Astrocyte (in vitro differentiated cells and primary cell): ENCODE measurements at regions not wholly inside any gene's neighbourhood (a gene's known extent, or its start where the extent isn't known, plus 50 kb on each side); places are given as distances from the start of the nearest gene placed in this dataset.

Experiments
- EZH2 ChIP-seq: IDR thresholded peaks from 2 replicates; pipeline ENCODE4 v1.6.1; 2012; ENCODE audit warnings: mild to moderate bottlenecking, low read length, inconsistent platforms; ENCODE audit not compliant: insufficient read depth
- TF ChIP-seq, protein P1 (sequence below): IDR thresholded peaks from 2 replicates; pipeline ENCODE4 v1.5.1; 2011; ENCODE audit warnings: low read depth, mild to moderate bottlenecking, inconsistent platforms, low read length, moderate library complexity; ENCODE audit not compliant: insufficient read depth

DNA sequence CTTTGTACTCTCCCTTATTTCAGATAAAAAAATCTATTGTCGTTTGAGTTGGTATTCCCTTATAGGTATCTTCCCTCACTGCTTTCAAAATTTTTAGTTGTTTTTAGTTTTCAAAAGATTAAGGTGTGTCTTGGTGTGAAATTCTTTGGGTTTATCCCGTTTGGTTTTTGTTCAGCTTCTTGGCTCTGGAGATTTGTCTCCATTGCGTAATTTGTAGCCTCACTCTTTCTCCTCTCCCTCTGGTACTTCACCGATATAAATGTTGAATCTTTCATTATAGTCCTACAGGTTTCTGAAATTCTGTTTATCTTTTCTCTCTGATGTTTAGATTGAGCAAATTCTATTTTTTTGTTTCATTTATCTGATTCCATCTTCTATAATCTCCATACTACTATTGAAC, 113.8 kb upstream of the HS6ST1 start:
- TF ChIP-seq EZH2, result no peak
- TF ChIP-seq, protein P1, sequence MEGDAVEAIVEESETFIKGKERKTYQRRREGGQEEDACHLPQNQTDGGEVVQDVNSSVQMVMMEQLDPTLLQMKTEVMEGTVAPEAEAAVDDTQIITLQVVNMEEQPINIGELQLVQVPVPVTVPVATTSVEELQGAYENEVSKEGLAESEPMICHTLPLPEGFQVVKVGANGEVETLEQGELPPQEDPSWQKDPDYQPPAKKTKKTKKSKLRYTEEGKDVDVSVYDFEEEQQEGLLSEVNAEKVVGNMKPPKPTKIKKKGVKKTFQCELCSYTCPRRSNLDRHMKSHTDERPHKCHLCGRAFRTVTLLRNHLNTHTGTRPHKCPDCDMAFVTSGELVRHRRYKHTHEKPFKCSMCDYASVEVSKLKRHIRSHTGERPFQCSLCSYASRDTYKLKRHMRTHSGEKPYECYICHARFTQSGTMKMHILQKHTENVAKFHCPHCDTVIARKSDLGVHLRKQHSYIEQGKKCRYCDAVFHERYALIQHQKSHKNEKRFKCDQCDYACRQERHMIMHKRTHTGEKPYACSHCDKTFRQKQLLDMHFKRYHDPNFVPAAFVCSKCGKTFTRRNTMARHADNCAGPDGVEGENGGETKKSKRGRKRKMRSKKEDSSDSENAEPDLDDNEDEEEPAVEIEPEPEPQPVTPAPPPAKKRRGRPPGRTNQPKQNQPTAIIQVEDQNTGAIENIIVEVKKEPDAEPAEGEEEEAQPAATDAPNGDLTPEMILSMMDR, result no peak
